GM06990 (cell line): ENCODE measurements at regions not wholly inside any gene's neighbourhood (a gene's known extent, or its start where the extent isn't known, plus 50 kb on each side); places are given as distances from the start of the nearest gene placed in this dataset.

Experiments used
- DNase-seq: peaks from one replicate; pipeline ENCODE4 v3.0.0-alpha.2; 2011; ENCODE audit not compliant: insufficient read length; ENCODE audit errors: extremely low read depth
- H3K27me3 ChIP-seq: replicated peaks from 2 replicates; pipeline ENCODE4 v1.6.0; 2011; ENCODE audit warnings: low read length; ENCODE audit not compliant: control insufficient read depth, insufficient read depth
- H3K36me3 ChIP-seq: 2 replicates; pipeline ENCODE4 v1.5.1; 2011; ENCODE audit warnings: low read length; ENCODE audit not compliant: control insufficient read depth, insufficient read depth
- H3K4me3 ChIP-seq: replicated peaks from 2 replicates; pipeline ENCODE4 v1.5.1; 2011; ENCODE audit warnings: low read depth, mild to moderate bottlenecking, control low read depth, low read length
- CTCF ChIP-seq: IDR thresholded peaks from 2 replicates; pipeline ENCODE4 v1.5.1; 2011; ENCODE audit warnings: low read length, control low read depth, mild to moderate bottlenecking, inconsistent platforms; ENCODE audit not compliant: insufficient read depth, poor library complexity, severe bottlenecking

- no peaks in the 10 kb centered on the region for H3K36me3 ChIP-seq
- H3K27me3 ChIP-seq = no peaks in the 10 kb centered on the region; the same call in none of the 2 replicates
- DNase-seq = no peak
- H3K4me3 ChIP-seq = no peak overlapping the region
- no peak for TF ChIP-seq CTCF
Measured at GRCh38 chr11:119529063-119529845, 106.3 kb upstream of the THY1 start.

- Histone ChIP-seq H3K4me3 (no peak overlapping the region), H3K27me3 (no peaks in the 10 kb centered on the region; the same call in none of the 2 replicates), H3K36me3 (no peaks in the 10 kb centered on the region)
- DNase-seq = no peak
- no peak for TF ChIP-seq CTCF
Measured at GRCh38 chr11:119525867-119526196, 102.9 kb upstream of the THY1 start.

- no peak overlapping the region for H3K4me3 ChIP-seq
Measured at GRCh38 chr11:119525180-119525866, 102.4 kb upstream of the THY1 start.

GRCh38 chr11:119523539-119524157 lies 100.7 kb upstream of the THY1 start:
- no peaks in the 10 kb centered on the region; the same call in 1 of the 2 replicates for H3K27me3 ChIP-seq
- no peak for TF ChIP-seq CTCF
- DNase-seq = no peak
- no peaks in the 10 kb centered on the region for H3K36me3 ChIP-seq
- H3K4me3 ChIP-seq = no peak overlapping the region

More at GRCh38 chr11:119525180-119525866, 102.4 kb upstream of the THY1 start:
- DNase-seq = no peak
- TF ChIP-seq CTCF = no peak
- Histone ChIP-seq H3K36me3 (no peaks in the 10 kb centered on the region), H3K27me3 (no peaks in the 10 kb centered on the region; the same call in none of the 2 replicates)

GRCh38 chr11:119522609-119523008 lies 99.6 kb upstream of the THY1 start:
- no peak overlapping the region for H3K4me3 ChIP-seq
- H3K27me3 ChIP-seq = 0 out of 2 replicates have a peak, but pooled peaks cover under 1% of the 10 kb centered on the region
- no peak for TF ChIP-seq CTCF
- no peaks in the 10 kb centered on the region for H3K36me3 ChIP-seq
- DNase-seq = no peak
